Lung (tissue), 11 donors: ENCODE measurements at regions not wholly inside any gene's neighbourhood (a gene's known extent, or its start where the extent isn't known, plus 50 kb on each side); places are given as distances from the start of the nearest gene placed in this dataset.

Source experiments
- ATAC-seq: fragments of 200-7000 bp; cut with Tn5 transposase; one replicate; pipeline ENCODE4 v1.9.1; 2020; ENCODE audit warnings: moderate number of reproducible peaks; ENCODE audit not compliant: insufficient read depth, low FRiP score
- DNase-seq, 3 donors: peaks; one replicate each; pipeline ENCODE4 v3.0.0-alpha.2; 2013 to 2017
- H3K27ac ChIP-seq, 2 donors: one replicate each; pipeline ENCODE4 v1.5.1; 2013; ENCODE audit warnings: mild to moderate bottlenecking in 2 of 2, moderate library complexity in 2 of 2, control low read depth in 1 of 2, inconsistent platforms in 1 of 2, low read depth in 1 of 2, low read length in 1 of 2
- H3K27me3 ChIP-seq, 3 donors: one replicate each; pipeline ENCODE4 v1.5.1; 2013; ENCODE audit warnings: low read length in 2 of 3; ENCODE audit not compliant: control insufficient read depth in 3 of 3, insufficient read depth in 3 of 3
- H3K36me3 ChIP-seq, 4 donors: one replicate each; pipeline ENCODE4 v1.5.1; 2013; ENCODE audit warnings: low read length in 4 of 4, mild to moderate bottlenecking in 1 of 4, moderate library complexity in 1 of 4; ENCODE audit not compliant: control insufficient read depth in 4 of 4, insufficient read depth in 4 of 4
- H3K4me1 ChIP-seq, 5 donors: one replicate each; pipeline ENCODE4 v1.5.1; 2013; ENCODE audit warnings: low read length in 5 of 5, mild to moderate bottlenecking in 2 of 5, moderate library complexity in 1 of 5; ENCODE audit not compliant: control insufficient read depth in 5 of 5, insufficient read depth in 5 of 5
- H3K4me3 ChIP-seq: one replicate; pipeline ENCODE4 v1.5.1; 2013; ENCODE audit warnings: mild to moderate bottlenecking, control low read depth, moderate library complexity
- H3K9ac ChIP-seq, 2 donors: one replicate each; pipeline ENCODE4 v1.5.1; 2013; ENCODE audit warnings: low read length in 2 of 2, control low read depth in 1 of 2; ENCODE audit not compliant: insufficient read depth in 1 of 2
- H3K9me3 ChIP-seq, 4 donors: one replicate each; pipeline ENCODE4 v1.5.1; 2013; ENCODE audit warnings: low read length in 3 of 4, mild to moderate bottlenecking in 1 of 4, moderate library complexity in 1 of 4; ENCODE audit not compliant: control insufficient read depth in 4 of 4, insufficient read depth in 3 of 4
- CTCF ChIP-seq: IDR thresholded peaks from 2 replicates; pipeline ENCODE4 v1.5.1; 2012; ENCODE audit warnings: mild to moderate bottlenecking; ENCODE audit errors: control extremely low read depth, extremely low read depth
- WGBS, 2 donors: extraction: QIAGEN DNeasy Blood & Tissue Kit; methylation state at CpG; one replicate each; pipeline ENCODE4 v1.1.7; 2013; 5-methylcytosine and 5-hydroxymethylcytosine counted together
- donor health status: control.
- donor health status: control.
- donor health status: Bipolar disorder and iron deficiency.
- donor health status: healthy.
- donor health status: DM: yes; HTN: yes; CAD: no.

GRCh38 chr14:45658917-45659299 is 405.9 kb upstream of the MIS18BP1 start:
- no peaks in the 10 kb centered on the region for H3K27me3 ChIP-seq
- no peak overlapping the region for H3K9ac ChIP-seq
- no peak overlapping the region for H3K27ac ChIP-seq
- no peak for DNase-seq
- H3K4me3 ChIP-seq, result no peak overlapping the region
- H3K4me1 ChIP-seq, result no peaks in the 10 kb centered on the region
- H3K9me3 ChIP-seq, result no peaks in the 10 kb centered on the region
- ATAC-seq, result no peak
- no peak for TF ChIP-seq CTCF
- 52 to 58% methylated on average over 4 of the region's 4 CpGs for WGBS, 2 donors
- H3K36me3 ChIP-seq, result no peaks in the 10 kb centered on the region

DNA sequence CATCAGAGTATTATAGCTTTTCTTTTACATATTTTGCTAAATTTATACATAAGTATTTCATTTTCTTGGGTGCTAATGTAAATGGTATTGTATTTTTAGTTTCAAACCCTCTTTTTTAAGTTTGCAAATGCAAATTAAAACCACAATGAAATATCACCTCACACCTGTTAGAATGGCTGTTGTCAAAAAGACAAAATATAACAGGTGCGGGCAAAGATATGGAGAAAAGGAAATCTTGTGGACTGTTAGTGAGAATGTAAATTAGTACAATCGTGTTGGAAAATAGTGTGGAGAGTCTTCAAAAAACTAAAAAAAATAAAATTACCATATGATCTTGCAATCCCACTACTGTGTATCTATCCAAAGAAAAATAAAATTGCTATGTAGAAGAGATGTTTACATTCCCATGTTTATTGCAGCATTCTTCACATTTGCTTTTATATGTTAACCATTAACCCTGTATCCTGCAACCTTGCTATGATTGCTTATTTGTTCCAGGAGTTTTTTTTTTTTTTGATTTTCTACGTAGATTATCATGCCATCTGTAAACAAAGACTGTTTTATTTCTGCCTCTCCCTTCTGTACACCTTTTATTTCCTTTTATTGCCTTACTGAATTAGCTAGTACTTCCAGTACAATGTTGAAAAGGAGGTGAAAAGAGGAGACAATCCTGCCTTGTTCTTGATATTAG is 405.4 kb upstream of the MIS18BP1 start:
- ATAC-seq (no peak), DNase-seq (no peak)
- Histone ChIP-seq H3K9ac (no peak overlapping the region), H3K36me3 (no peaks in the 10 kb centered on the region), H3K9me3 (no peaks in the 10 kb centered on the region), H3K4me1 (no peaks in the 10 kb centered on the region), H3K4me3 (no peak overlapping the region), H3K27ac (no peak overlapping the region), H3K27me3 (no peaks in the 10 kb centered on the region)
- TF ChIP-seq CTCF, result no peak
- 77 to 81% methylated on average over 3 of the region's 3 CpGs for WGBS, 2 donors

DNA sequence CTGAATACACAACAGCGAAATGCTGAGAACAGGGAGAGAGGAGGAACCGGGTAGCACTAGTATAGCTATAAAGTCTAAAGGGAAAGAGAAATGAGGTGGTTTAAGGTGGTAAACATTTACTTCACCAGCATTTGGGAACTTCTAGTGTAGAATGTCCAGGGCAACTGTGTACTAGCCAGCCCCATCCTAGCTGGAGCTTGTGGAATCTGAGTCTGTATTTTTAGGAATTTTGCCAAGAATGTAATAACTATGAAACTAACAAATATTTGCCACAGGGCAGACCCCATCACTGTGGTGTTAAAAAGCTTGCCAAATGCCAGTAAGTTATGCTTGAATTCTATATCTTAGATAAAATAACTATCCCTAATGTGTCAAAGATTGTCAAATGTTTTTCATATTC is 398.9 kb upstream of the MIS18BP1 start:
- Histone ChIP-seq H3K9ac (no peak overlapping the region), H3K36me3 (no peaks in the 10 kb centered on the region), H3K27me3 (no peaks in the 10 kb centered on the region), H3K27ac (no peak overlapping the region), H3K4me1 (peaks cover 0 to 3% (median 0%) of the 10 kb centered on the region in 5 donors), H3K9me3 (no peaks in the 10 kb centered on the region), H3K4me3 (no peak overlapping the region)
- TF ChIP-seq CTCF, result no peak
- WGBS, 2 donors, result 64 to 72% methylated on average over 2 of the region's 2 CpGs
- ATAC-seq, result no peak
- peak in 2 of 3 donors; percentile 1 to 4 for DNase-seq

DNA sequence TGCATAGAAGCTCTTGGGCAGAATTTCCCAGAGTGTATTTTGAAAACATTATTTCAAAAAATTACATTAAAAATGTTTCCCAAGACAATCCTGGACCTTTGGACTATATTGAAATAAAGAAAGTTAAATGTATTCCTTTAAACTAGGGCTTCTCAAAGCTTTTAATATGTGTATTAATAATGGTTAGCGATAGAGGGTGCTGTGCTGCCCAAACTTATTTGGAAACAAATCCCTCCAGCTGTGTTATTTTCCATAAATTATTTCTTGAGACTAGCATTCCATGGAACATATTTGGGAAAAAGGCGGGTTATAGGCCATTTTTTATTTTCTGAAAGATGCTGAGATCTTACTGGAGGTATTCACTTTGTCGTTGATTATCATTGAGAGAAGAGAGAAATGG is 397.8 kb upstream of the MIS18BP1 start:
- no peaks in the 10 kb centered on the region for H3K9me3 ChIP-seq
- H3K4me3 ChIP-seq, result no peak overlapping the region
- peaks cover 0 to 3% (median 0%) of the 10 kb centered on the region in 5 donors for H3K4me1 ChIP-seq
- no peak overlapping the region for H3K27ac ChIP-seq
- no peak overlapping the region for H3K9ac ChIP-seq
- H3K36me3 ChIP-seq, result no peaks in the 10 kb centered on the region
- WGBS, 2 donors, result 84 to 89% methylated on average over 3 of the region's 3 CpGs
- no peak for DNase-seq
- no peak for ATAC-seq
- no peaks in the 10 kb centered on the region for H3K27me3 ChIP-seq
- TF ChIP-seq CTCF, result no peak
